GM12865 (cell line): ENCODE measurements at regions not wholly inside any gene's neighbourhood (a gene's known extent, or its start where the extent isn't known, plus 50 kb on each side); places are given as distances from the start of the nearest gene placed in this dataset.

Source experiments
- DNase-seq: peaks from one replicate; pipeline ENCODE4 v3.0.0; 2010; ENCODE audit warnings: low read depth
- H3K4me3 ChIP-seq: 2 replicates; pipeline ENCODE4 v1.5.1; 2011; ENCODE audit warnings: mild to moderate bottlenecking, low read depth, low read length, control low read depth
- CTCF ChIP-seq: IDR thresholded peaks from 2 replicates; pipeline ENCODE4 v1.5.1; 2011; ENCODE audit warnings: low read length, control low read depth, low read depth, inconsistent platforms; ENCODE audit not compliant: insufficient read depth; ENCODE audit errors: missing control alignments

GRCh38 chr3:164879201-164879600 lies 199.1 kb downstream of the SI start:
- DNase-seq = no peak
- no peak for TF ChIP-seq CTCF
- H3K4me3 ChIP-seq = no peak overlapping the region

GRCh38 chr3:164864454-164864853 lies 213.8 kb downstream of the SI start:
- no peak for DNase-seq
- no peak for TF ChIP-seq CTCF
- no peak overlapping the region for H3K4me3 ChIP-seq

- no peak overlapping the region for H3K4me3 ChIP-seq
- DNase-seq = no peak
- no peak for TF ChIP-seq CTCF
These were observed 225.4 kb downstream of the SI start for GRCh38 chr3:164852866-164853265.

GRCh38 chr3:164851905-164852304 lies 226.4 kb downstream of the SI start:
- DNase-seq = no peak
- no peak overlapping the region for H3K4me3 ChIP-seq
- no peak for TF ChIP-seq CTCF

GRCh38 chr3:164851204-164851603 lies 227.1 kb downstream of the SI start:
- DNase-seq = no peak
- H3K4me3 ChIP-seq = no peak overlapping the region
- TF ChIP-seq CTCF = no peak

- no peak overlapping the region for H3K4me3 ChIP-seq
- DNase-seq = no peak
- no peak for TF ChIP-seq CTCF
These were observed 229.4 kb downstream of the SI start for GRCh38 chr3:164848923-164849322.

GRCh38 chr3:164845739-164846138 lies 232.6 kb downstream of the SI start:
- TF ChIP-seq CTCF = no peak
- no peak for DNase-seq
- H3K4me3 ChIP-seq = no peak overlapping the region
